MG63 (cell line): ENCODE measurements at regions not wholly inside any gene's neighbourhood (a gene's known extent, or its start where the extent isn't known, plus 50 kb on each side); places are given as distances from the start of the nearest gene placed in this dataset.

Source experiments
- DNase-seq: peaks from one replicate; pipeline ENCODE4 v3.0.0-alpha.2; 2020
- H3K27me3 ChIP-seq: fragments of 250-450 bp; sonication (Bioruptor Pico); 2 replicates; pipeline ENCODE4 v1.5.1; 2020; ENCODE audit warnings: mild to moderate bottlenecking, moderate library complexity
- H3K36me3 ChIP-seq: fragments of 250-450 bp; sonication (Bioruptor Pico); 2 replicates; pipeline ENCODE4 v1.5.1; 2020; ENCODE audit warnings: mild to moderate bottlenecking, moderate library complexity
- H3K4me3 ChIP-seq: fragments of 250-450 bp; sonication (Bioruptor Pico); 2 replicates; pipeline ENCODE4 v1.5.1; 2020; ENCODE audit warnings: mild to moderate bottlenecking, moderate library complexity
- H3K9me3 ChIP-seq: fragments of 250-450 bp; sonication (Bioruptor Pico); 2 replicates; pipeline ENCODE4 v1.5.1; 2020; ENCODE audit warnings: mild to moderate bottlenecking, moderate library complexity

DNA sequence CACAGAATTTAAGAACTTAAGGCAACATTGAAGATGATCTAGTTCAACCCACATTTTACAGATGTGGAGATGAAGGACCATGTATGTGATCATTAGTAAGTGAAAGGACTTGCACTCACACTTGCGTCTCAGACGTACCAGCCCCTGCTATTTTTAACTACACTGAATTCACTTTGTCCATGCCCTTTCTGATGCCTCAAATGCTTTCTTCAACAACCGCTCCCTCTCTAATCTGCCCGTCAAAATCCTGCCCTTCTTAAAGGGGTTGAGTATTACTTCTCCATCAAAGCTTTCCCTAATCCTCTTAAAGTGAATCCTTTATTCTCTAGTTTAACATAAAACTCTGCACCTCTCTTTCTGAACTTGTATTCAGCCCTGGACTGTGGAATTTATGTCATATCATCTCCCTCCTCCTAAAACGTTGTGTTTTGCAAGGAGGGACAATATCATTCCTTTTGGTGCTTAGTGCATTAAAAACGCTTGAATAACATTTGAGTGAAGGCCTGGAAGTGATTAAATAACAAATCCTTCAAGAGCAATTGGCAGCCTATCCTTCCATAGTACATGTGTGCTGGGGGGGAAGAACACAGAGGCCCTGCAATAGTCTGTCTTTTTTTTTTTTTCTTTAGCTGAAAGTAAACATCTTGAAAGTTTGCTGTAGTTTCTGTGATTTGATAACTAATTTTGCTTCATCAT, 493.3 kb downstream of the LMO7 start:
- no peaks in the 10 kb centered on the region; the same call in 1 of the 2 replicates for H3K27me3 ChIP-seq
- DNase-seq, result no peak
- H3K4me3 ChIP-seq, result no peak overlapping the region
- no peaks in the 10 kb centered on the region; the same call in 1 of the 2 replicates for H3K9me3 ChIP-seq
- H3K36me3 ChIP-seq, result no peaks in the 10 kb centered on the region

DNA sequence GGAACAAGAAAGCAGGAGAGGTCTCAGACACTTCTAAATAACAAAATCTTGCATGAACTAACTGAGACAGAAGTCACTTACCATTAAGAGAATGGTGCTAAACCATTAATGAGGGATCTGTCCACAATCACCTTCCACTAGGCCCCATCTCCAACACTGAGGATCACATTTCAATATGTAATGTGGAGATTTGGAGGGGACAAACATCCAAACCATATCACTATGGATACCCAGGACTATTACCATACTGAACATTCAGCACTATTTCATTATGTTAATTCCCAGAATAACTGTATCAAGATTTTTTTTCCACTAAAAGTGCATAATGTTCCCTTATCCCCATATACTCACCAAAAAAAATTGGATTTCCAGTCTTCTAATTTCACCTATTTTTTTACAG, 491.8 kb downstream of the LMO7 start:
- peaks cover 7% of the 10 kb centered on the region for H3K9me3 ChIP-seq
- DNase-seq, result no peak
- H3K4me3 ChIP-seq, result no peak overlapping the region
- H3K27me3 ChIP-seq, result no peaks in the 10 kb centered on the region
- no peaks in the 10 kb centered on the region for H3K36me3 ChIP-seq

DNA sequence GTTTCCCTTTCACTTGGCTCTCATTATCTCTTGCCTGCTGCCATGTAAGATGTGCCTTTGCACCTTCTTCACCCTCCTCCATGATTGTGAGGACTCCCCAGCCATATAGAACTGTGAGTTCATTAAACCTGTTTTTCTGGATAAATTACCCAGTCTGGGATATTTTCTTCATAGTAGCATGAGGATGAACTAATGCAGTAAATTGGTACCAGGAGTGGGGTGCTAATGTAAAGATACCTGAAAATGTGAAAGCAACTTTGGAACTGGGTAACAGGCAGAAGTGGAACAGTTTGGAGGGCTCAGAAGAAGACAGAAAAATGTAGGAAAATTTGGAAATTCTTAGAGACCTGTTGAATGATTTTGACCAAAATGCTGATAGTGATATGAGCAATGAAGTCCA, 487.4 kb downstream of the LMO7 start:
- no peak overlapping the region for H3K4me3 ChIP-seq
- peaks cover 7% of the 10 kb centered on the region for H3K9me3 ChIP-seq
- no peaks in the 10 kb centered on the region for H3K36me3 ChIP-seq
- no peak for DNase-seq
- H3K27me3 ChIP-seq, result no peaks in the 10 kb centered on the region

GRCh38 chr13:76116751-76117360, 480.7 kb downstream of the LMO7 start:
- H3K36me3 ChIP-seq, result no peaks in the 10 kb centered on the region
- H3K9me3 ChIP-seq, result no peaks in the 10 kb centered on the region; the same call in 1 of the 2 replicates
- H3K4me3 ChIP-seq, result no peak overlapping the region
- no peaks in the 10 kb centered on the region for H3K27me3 ChIP-seq
- no peak for DNase-seq

GRCh38 chr13:76106763-76107162, 470.6 kb downstream of the LMO7 start:
- Histone ChIP-seq H3K36me3 (no peaks in the 10 kb centered on the region), H3K4me3 (no peak overlapping the region), H3K9me3 (no peaks in the 10 kb centered on the region), H3K27me3 (no peaks in the 10 kb centered on the region)
- DNase-seq, result no peak

DNA sequence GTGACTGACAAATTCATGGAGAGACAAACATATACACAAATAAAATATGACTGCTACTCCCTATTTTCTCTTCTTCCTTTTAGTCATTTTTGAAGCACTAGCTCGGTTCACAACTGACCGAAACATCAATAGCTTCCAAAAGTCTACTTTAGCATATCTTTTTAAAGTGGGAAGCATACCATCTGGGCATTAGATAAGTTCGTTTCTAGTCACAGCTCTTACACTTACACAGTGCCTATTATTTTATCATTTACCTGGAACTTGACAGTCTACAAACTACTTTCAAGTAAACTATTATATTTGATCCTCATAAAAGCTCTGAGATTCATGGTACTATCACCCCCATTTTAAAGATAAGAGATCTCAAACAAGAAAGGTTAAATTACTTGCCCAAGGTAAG, 458.5 kb downstream of the LMO7 start:
- no peak for DNase-seq
- Histone ChIP-seq H3K9me3 (no peaks in the 10 kb centered on the region), H3K4me3 (no peak overlapping the region), H3K36me3 (no peaks in the 10 kb centered on the region), H3K27me3 (0 out of 2 replicates have a peak, but pooled peaks cover 2% of the 10 kb centered on the region)

DNA sequence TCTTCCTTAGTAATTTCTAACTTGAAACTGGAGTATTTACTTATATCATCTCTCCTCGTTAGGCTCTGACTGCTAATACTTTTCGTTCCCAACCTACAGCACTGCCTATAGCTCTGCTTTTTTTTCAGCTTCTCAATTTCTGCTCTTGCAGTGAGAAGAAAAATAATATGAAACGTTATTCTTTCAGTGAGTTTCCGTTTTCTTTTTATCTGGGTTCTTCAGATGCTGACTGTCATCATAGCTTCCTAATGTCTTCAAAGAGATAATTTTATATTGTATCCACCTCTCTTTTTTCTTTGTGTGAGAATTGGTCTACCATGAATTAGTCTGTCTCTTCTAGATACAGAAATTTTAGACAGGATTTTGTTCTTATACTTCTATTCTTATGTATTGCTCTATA, 454.9 kb downstream of the LMO7 start:
- Histone ChIP-seq H3K27me3 (no peaks in the 10 kb centered on the region), H3K4me3 (no peak overlapping the region), H3K9me3 (peaks cover 5% of the 10 kb centered on the region; the same call in 1 of the 2 replicates), H3K36me3 (no peaks in the 10 kb centered on the region)
- DNase-seq, result no peak

GRCh38 chr13:76086729-76087128, 450.6 kb downstream of the LMO7 start:
- H3K9me3 ChIP-seq, result peaks cover 5% of the 10 kb centered on the region; the same call in 1 of the 2 replicates
- DNase-seq, result no peak
- H3K36me3 ChIP-seq, result no peaks in the 10 kb centered on the region
- no peaks in the 10 kb centered on the region for H3K27me3 ChIP-seq
- no peak overlapping the region for H3K4me3 ChIP-seq

DNA sequence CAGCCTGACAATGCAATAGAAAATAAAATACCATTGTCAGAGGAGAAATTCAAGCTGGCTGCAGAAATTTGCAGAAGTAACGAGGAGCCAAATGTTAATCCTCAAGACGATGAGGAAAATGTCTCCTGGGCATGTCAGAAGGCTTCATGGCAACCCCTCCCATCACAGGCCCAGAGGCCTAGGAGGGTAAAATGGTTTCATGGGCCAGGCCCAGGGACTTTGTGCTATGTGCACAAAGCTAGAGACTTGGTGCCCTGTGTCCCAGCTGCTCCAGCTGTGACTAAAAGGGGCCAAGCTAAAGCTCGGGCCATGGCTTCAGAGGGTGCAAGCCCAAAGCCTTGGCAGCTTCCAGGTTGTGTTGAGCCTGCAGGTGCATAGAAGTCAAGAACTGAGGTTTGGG, 431.7 kb downstream of the LMO7 start:
- Histone ChIP-seq H3K9me3 (peaks cover 2% of the 10 kb centered on the region; the same call in 1 of the 2 replicates), H3K36me3 (no peaks in the 10 kb centered on the region), H3K27me3 (no peaks in the 10 kb centered on the region), H3K4me3 (no peak overlapping the region)
- DNase-seq, result no peak

DNA sequence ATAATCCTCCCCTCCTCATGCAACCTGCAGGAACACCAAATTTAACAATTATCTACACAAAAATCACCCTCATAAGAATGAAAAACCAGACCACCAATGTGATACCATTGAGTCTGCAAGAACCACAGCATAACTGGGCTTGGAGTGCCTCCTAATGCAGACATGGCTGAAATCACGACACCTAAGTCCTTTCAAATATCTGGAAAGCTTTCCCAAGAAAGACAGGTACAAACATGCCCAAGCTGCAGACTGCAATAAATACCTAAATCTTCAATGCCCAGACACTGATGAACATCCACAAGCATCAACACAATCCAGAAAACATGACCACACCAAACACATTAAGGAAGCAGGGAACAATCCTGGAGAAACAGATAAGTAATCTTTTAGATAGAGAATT, 417.1 kb downstream of the LMO7 start:
- DNase-seq, result no peak
- H3K9me3 ChIP-seq, result no peaks in the 10 kb centered on the region
- H3K36me3 ChIP-seq, result no peaks in the 10 kb centered on the region
- no peak overlapping the region for H3K4me3 ChIP-seq
- H3K27me3 ChIP-seq, result no peaks in the 10 kb centered on the region; the same call in 1 of the 2 replicates

DNA sequence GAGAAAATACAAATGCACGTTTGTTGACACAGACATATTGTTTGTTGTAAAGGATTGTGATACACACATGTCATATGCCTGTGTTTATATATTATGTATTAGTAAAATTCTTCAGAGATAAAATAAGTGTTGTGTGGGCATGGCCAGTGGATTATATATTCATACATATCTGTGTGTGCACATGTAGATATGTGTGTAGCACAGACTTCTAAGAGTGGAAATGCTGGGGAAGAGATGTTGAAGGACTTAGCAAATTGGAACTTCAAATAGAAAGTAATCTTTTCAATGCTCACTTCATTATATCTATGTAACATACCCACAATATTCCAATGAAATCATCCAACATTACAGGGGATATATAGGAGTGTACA, 413.2 kb downstream of the LMO7 start:
- Histone ChIP-seq H3K4me3 (no peak overlapping the region), H3K9me3 (no peaks in the 10 kb centered on the region), H3K27me3 (no peaks in the 10 kb centered on the region; the same call in 1 of the 2 replicates), H3K36me3 (no peaks in the 10 kb centered on the region)
- no peak for DNase-seq

DNA sequence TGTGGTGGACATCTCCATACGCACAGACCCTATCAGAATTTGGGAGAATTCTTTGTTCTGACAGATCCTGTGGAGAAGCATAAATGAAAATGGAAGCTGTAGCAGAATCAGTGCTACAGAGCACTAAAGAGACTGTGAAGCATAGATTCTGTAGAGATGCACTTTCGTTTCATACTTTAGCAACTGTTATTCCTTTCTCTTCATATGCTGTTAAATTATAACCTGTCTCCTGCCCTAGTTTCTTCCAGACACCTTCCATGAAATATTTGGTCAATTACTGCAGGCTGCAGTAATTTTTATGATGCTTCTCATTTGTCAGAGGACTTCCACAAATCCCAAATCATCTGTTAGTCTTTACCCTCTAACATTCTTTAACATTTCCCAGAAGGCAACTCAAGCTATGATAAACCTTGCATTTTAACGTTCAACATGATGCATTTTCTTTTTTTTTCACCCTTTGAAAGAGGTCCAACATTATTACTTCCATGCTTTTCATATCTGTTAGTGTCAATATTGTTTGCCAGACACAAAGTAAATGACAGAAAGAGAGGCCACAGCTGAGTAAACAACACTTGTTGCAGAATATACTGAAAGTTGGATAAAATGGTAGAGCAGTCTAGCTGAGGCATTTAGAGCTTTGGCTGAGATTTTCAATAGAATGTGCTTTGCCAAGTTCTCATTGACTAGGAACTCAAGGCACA, 412.7 kb downstream of the LMO7 start:
- DNase-seq, result no peak
- Histone ChIP-seq H3K9me3 (no peaks in the 10 kb centered on the region), H3K36me3 (no peaks in the 10 kb centered on the region), H3K27me3 (no peaks in the 10 kb centered on the region; the same call in 1 of the 2 replicates), H3K4me3 (no peak overlapping the region)

GRCh38 chr13:76048131-76048530, 412.0 kb downstream of the LMO7 start:
- no peak for DNase-seq
- H3K36me3 ChIP-seq, result no peaks in the 10 kb centered on the region
- H3K9me3 ChIP-seq, result no peaks in the 10 kb centered on the region
- H3K27me3 ChIP-seq, result no peaks in the 10 kb centered on the region
- no peak overlapping the region for H3K4me3 ChIP-seq

DNA sequence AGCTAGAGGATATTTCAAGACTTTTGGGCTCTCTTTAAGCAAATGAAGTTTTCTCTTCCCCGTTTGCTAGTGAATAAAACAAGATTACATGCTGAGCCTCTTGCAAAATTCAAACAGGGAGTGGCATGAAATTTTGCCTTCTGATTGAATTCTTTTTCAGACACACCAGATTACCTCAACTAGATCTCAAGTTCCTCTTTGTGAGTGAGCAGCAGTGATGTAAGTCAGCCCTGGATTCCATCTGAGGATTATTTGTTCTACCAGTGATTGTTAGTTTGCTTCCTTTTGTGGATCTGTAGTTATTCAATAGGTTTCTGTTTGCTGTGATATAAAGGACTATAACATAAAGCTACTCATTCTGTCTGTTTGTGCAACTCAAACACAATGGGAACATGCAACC, 407.7 kb downstream of the LMO7 start:
- no peak overlapping the region for H3K4me3 ChIP-seq
- DNase-seq, result no peak
- no peaks in the 10 kb centered on the region for H3K27me3 ChIP-seq
- no peaks in the 10 kb centered on the region for H3K36me3 ChIP-seq
- no peaks in the 10 kb centered on the region for H3K9me3 ChIP-seq

DNA sequence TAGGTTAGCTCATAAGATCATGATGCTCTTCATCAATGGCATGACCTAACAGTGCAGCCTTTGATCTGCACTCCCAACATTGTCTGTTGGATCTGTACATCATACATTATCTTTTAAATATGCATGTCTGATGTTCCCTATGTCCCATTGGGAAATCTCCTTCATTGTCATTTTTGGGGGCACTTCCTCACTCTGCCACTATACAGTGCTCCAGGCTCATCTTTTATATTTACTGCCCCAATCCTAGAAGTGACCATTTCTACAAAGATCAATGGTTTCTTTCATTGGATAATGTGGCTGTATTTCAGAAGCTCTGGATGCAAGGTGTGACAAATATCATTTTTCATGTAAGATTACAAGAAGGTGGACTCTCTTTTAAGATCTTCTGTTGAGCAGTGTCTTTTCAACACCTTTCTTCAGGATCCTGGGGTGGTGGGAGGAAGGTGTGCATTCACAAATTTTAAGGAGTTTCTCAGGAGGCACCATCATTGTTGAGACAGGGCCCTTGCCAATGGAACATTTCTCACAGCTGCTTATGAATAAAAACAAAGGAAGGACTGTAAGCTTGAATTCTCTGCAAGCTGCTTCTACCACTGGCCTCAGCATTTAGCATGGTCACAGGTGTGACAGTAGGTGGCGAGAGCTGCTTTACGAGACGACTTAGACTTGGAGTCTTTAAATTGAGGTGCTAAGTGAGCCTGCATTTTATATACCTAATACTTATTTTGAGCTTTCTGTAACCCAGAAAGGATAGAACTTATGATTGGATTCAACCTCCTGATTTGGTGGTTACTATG, 403.0 kb downstream of the LMO7 start:
- H3K4me3 ChIP-seq, result no peak overlapping the region
- DNase-seq, result no peak
- H3K36me3 ChIP-seq, result no peaks in the 10 kb centered on the region
- H3K9me3 ChIP-seq, result no peaks in the 10 kb centered on the region
- no peaks in the 10 kb centered on the region for H3K27me3 ChIP-seq

GRCh38 chr13:76036176-76036575, 400.0 kb downstream of the LMO7 start:
- Histone ChIP-seq H3K27me3 (no peaks in the 10 kb centered on the region), H3K4me3 (no peak overlapping the region), H3K36me3 (no peaks in the 10 kb centered on the region), H3K9me3 (no peaks in the 10 kb centered on the region)
- no peak for DNase-seq

- Histone ChIP-seq H3K4me3 (no peak overlapping the region), H3K9me3 (no peaks in the 10 kb centered on the region), H3K36me3 (no peaks in the 10 kb centered on the region), H3K27me3 (no peaks in the 10 kb centered on the region)
- DNase-seq, result no peak
Observed at GRCh38 chr13:76035711-76036110, 399.6 kb downstream of the LMO7 start.
